ENCODE measurements at regions not wholly inside any gene's neighbourhood (a gene's known extent, or its start where the extent isn't known, plus 50 kb on each side); places are given as distances from the start of the nearest gene placed in this dataset.

GRCh38 chr10:70962686-70963085, 74.3 kb upstream of the PCBD1 start:
- H3K27me3 ChIP-seq (ENCODE audit: control insufficient read depth, insufficient read depth, low read length): peaks cover 2% of the 10 kb centered on the region
- no peak for ATAC-seq (ENCODE audit: low read depth in 2 of 2)
- no peak overlapping the region for H3K4me3 ChIP-seq (ENCODE audit: low read depth, low read length)
- Mint-ChIP-seq H3K36me3 (no peaks in the 10 kb centered on the region), H3K27me3 (no peaks in the 10 kb centered on the region), H3K27ac (no peak overlapping the region), H3K4me3 (no peak overlapping the region), H3K9me3 (no peaks in the 10 kb centered on the region), H3K4me1 (no peaks in the 10 kb centered on the region)
- H3K4me1 ChIP-seq (ENCODE audit: control insufficient read depth, insufficient read depth, low read length, poor library complexity, severe bottlenecking): no peaks in the 10 kb centered on the region
- H3K27ac ChIP-seq (ENCODE audit: insufficient read depth, low read length, poor library complexity, severe bottlenecking): no peak overlapping the region
- no peaks in the 10 kb centered on the region for H3K36me3 ChIP-seq (ENCODE audit: control insufficient read depth, insufficient read depth, low read length)
- H3K9me3 ChIP-seq (ENCODE audit: control insufficient read depth in 2 of 2, low read length in 2 of 2): no peaks in the 10 kb centered on the region
- DNase-seq: no peak

GRCh38 chr10:70963271-70963670, 74.9 kb upstream of the PCBD1 start:
- ATAC-seq (ENCODE audit: low read depth in 2 of 2) (no peak), DNase-seq (no peak)
- H3K4me1 Mint-ChIP-seq: no peaks in the 10 kb centered on the region
- no peak overlapping the region for H3K27ac Mint-ChIP-seq
- Histone ChIP-seq H3K4me1 (ENCODE audit: control insufficient read depth, insufficient read depth, low read length, poor library complexity, severe bottlenecking) (no peaks in the 10 kb centered on the region), H3K9me3 (ENCODE audit: control insufficient read depth in 2 of 2, low read length in 2 of 2) (no peaks in the 10 kb centered on the region), H3K36me3 (ENCODE audit: control insufficient read depth, insufficient read depth, low read length) (no peaks in the 10 kb centered on the region), H3K27ac (ENCODE audit: insufficient read depth, low read length, poor library complexity, severe bottlenecking) (no peak overlapping the region), H3K27me3 (ENCODE audit: control insufficient read depth, insufficient read depth, low read length) (peaks cover 2% of the 10 kb centered on the region), H3K4me3 (ENCODE audit: low read depth, low read length) (no peak overlapping the region)
- H3K9me3 Mint-ChIP-seq: no peaks in the 10 kb centered on the region
- H3K27me3 Mint-ChIP-seq: no peaks in the 10 kb centered on the region
- H3K36me3 Mint-ChIP-seq: no peaks in the 10 kb centered on the region
- no peak overlapping the region for H3K4me3 Mint-ChIP-seq

- Mint-ChIP-seq H3K36me3 (no peaks in the 10 kb centered on the region), H3K4me1 (no peaks in the 10 kb centered on the region), H3K4me3 (no peak overlapping the region), H3K9me3 (no peaks in the 10 kb centered on the region), H3K27me3 (no peaks in the 10 kb centered on the region), H3K27ac (no peak overlapping the region)
- H3K4me1 ChIP-seq (ENCODE audit: control insufficient read depth, insufficient read depth, low read length, poor library complexity, severe bottlenecking): no peaks in the 10 kb centered on the region
- H3K27ac ChIP-seq (ENCODE audit: insufficient read depth, low read length, poor library complexity, severe bottlenecking): no peak overlapping the region
- H3K36me3 ChIP-seq (ENCODE audit: control insufficient read depth, insufficient read depth, low read length): no peaks in the 10 kb centered on the region
- no peaks in the 10 kb centered on the region for H3K9me3 ChIP-seq (ENCODE audit: control insufficient read depth in 2 of 2, low read length in 2 of 2)
- no peak overlapping the region for H3K4me3 ChIP-seq (ENCODE audit: low read depth, low read length)
- DNase-seq: no peak
- no peaks in the 10 kb centered on the region for H3K27me3 ChIP-seq (ENCODE audit: control insufficient read depth, insufficient read depth, low read length)
- ATAC-seq (ENCODE audit: low read depth in 2 of 2): no peak
Measured at GRCh38 chr10:70964245-70964644, 75.9 kb upstream of the PCBD1 start.

GRCh38 chr10:70964881-70965280, 76.5 kb upstream of the PCBD1 start:
- H3K27ac ChIP-seq (ENCODE audit: insufficient read depth, low read length, poor library complexity, severe bottlenecking): no peak overlapping the region
- no peaks in the 10 kb centered on the region for H3K36me3 Mint-ChIP-seq
- no peaks in the 10 kb centered on the region for H3K27me3 ChIP-seq (ENCODE audit: control insufficient read depth, insufficient read depth, low read length)
- H3K4me1 ChIP-seq (ENCODE audit: control insufficient read depth, insufficient read depth, low read length, poor library complexity, severe bottlenecking): no peaks in the 10 kb centered on the region
- no peaks in the 10 kb centered on the region for H3K9me3 Mint-ChIP-seq
- H3K9me3 ChIP-seq (ENCODE audit: control insufficient read depth in 2 of 2, low read length in 2 of 2): no peaks in the 10 kb centered on the region
- no peaks in the 10 kb centered on the region for H3K4me1 Mint-ChIP-seq
- DNase-seq: no peak
- no peak for ATAC-seq (ENCODE audit: low read depth in 2 of 2)
- no peaks in the 10 kb centered on the region for H3K27me3 Mint-ChIP-seq
- no peak overlapping the region for H3K4me3 Mint-ChIP-seq
- H3K36me3 ChIP-seq (ENCODE audit: control insufficient read depth, insufficient read depth, low read length): no peaks in the 10 kb centered on the region
- H3K4me3 ChIP-seq (ENCODE audit: low read depth, low read length): no peak overlapping the region
- H3K27ac Mint-ChIP-seq: no peak overlapping the region

GRCh38 chr10:70965566-70965965, 77.2 kb upstream of the PCBD1 start:
- Mint-ChIP-seq H3K4me1 (no peaks in the 10 kb centered on the region), H3K27me3 (no peaks in the 10 kb centered on the region), H3K27ac (no peak overlapping the region), H3K9me3 (peaks cover 0 to under 1% (median 0%) of the 10 kb centered on the region in 7 donors), H3K36me3 (no peaks in the 10 kb centered on the region), H3K4me3 (no peak overlapping the region)
- no peak overlapping the region for H3K4me3 ChIP-seq (ENCODE audit: low read depth, low read length)
- DNase-seq (no peak), ATAC-seq (ENCODE audit: low read depth in 2 of 2) (no peak)
- no peaks in the 10 kb centered on the region for H3K4me1 ChIP-seq (ENCODE audit: control insufficient read depth, insufficient read depth, low read length, poor library complexity, severe bottlenecking)
- H3K27me3 ChIP-seq (ENCODE audit: control insufficient read depth, insufficient read depth, low read length): no peaks in the 10 kb centered on the region
- no peaks in the 10 kb centered on the region for H3K36me3 ChIP-seq (ENCODE audit: control insufficient read depth, insufficient read depth, low read length)
- no peak overlapping the region for H3K27ac ChIP-seq (ENCODE audit: insufficient read depth, low read length, poor library complexity, severe bottlenecking)
- H3K9me3 ChIP-seq (ENCODE audit: control insufficient read depth in 2 of 2, low read length in 2 of 2): no peaks in the 10 kb centered on the region

- H3K4me1 Mint-ChIP-seq: no peaks in the 10 kb centered on the region
- H3K27ac Mint-ChIP-seq: no peak overlapping the region
- H3K4me3 Mint-ChIP-seq: no peak overlapping the region
Measured at GRCh38 chr10:70966646-70967553, 78.5 kb upstream of the PCBD1 start.

GRCh38 chr10:70967591-70968587, 79.5 kb upstream of the PCBD1 start:
- Histone ChIP-seq H3K27me3 (ENCODE audit: control insufficient read depth, insufficient read depth, low read length) (peaks cover 3% of the 10 kb centered on the region), H3K9me3 (ENCODE audit: control insufficient read depth in 2 of 2, low read length in 2 of 2) (no peaks in the 10 kb centered on the region), H3K4me3 (ENCODE audit: low read depth, low read length) (no peak overlapping the region), H3K27ac (ENCODE audit: insufficient read depth, low read length, poor library complexity, severe bottlenecking) (no peak overlapping the region), H3K36me3 (ENCODE audit: control insufficient read depth, insufficient read depth, low read length) (no peaks in the 10 kb centered on the region), H3K4me1 (ENCODE audit: control insufficient read depth, insufficient read depth, low read length, poor library complexity, severe bottlenecking) (no peaks in the 10 kb centered on the region)
- no peak for ATAC-seq (ENCODE audit: low read depth in 2 of 2)
- no peak overlapping the region for H3K27ac Mint-ChIP-seq
- H3K36me3 Mint-ChIP-seq: no peaks in the 10 kb centered on the region
- H3K27me3 Mint-ChIP-seq: peaks cover 4% of the 10 kb centered on the region
- DNase-seq: no peak
- H3K4me3 Mint-ChIP-seq: no peak overlapping the region
- H3K9me3 Mint-ChIP-seq: peaks cover 0 to 3% (median 0%) of the 10 kb centered on the region in 7 donors
- H3K4me1 Mint-ChIP-seq: no peaks in the 10 kb centered on the region

More at GRCh38 chr10:70966646-70967553, 78.5 kb upstream of the PCBD1 start:
- no peaks in the 10 kb centered on the region for H3K36me3 ChIP-seq (ENCODE audit: control insufficient read depth, insufficient read depth, low read length)
- H3K4me1 ChIP-seq (ENCODE audit: control insufficient read depth, insufficient read depth, low read length, poor library complexity, severe bottlenecking): no peaks in the 10 kb centered on the region
- ATAC-seq (ENCODE audit: low read depth in 2 of 2): no peak
- H3K36me3 Mint-ChIP-seq: no peaks in the 10 kb centered on the region
- no peaks in the 10 kb centered on the region for H3K9me3 ChIP-seq (ENCODE audit: control insufficient read depth in 2 of 2, low read length in 2 of 2)
- peaks cover 3% of the 10 kb centered on the region for H3K27me3 ChIP-seq (ENCODE audit: control insufficient read depth, insufficient read depth, low read length)
- no peaks in the 10 kb centered on the region for H3K27me3 Mint-ChIP-seq
- peaks cover 0 to 3% (median 0%) of the 10 kb centered on the region in 7 donors for H3K9me3 Mint-ChIP-seq
- no peak for DNase-seq
- no peak overlapping the region for H3K4me3 ChIP-seq (ENCODE audit: low read depth, low read length)
- H3K27ac ChIP-seq (ENCODE audit: insufficient read depth, low read length, poor library complexity, severe bottlenecking): no peak overlapping the region
